HL-60 (cell line): ENCODE measurements at regions not wholly inside any gene's neighbourhood (a gene's known extent, or its start where the extent isn't known, plus 50 kb on each side); places are given as distances from the start of the nearest gene placed in this dataset.

Experiments
- CTCF ChIP-seq: IDR thresholded peaks from one replicate; pipeline ENCODE4 v1.5.1; 2011; ENCODE audit warnings: low read length, control low read depth, inconsistent platforms; ENCODE audit not compliant: insufficient read depth
- GABPA ChIP-seq: IDR thresholded peaks from 2 replicates; pipeline ENCODE4 v1.6.1; 2012; ENCODE audit warnings: low read depth
- POLR2AphosphoS5 ChIP-seq: IDR thresholded peaks from 2 replicates; pipeline ENCODE4 v1.6.1; 2012; ENCODE audit warnings: low read depth
- REST ChIP-seq: IDR thresholded peaks from 2 replicates; pipeline ENCODE4 v1.6.1; 2012; ENCODE audit warnings: low read depth; ENCODE audit not compliant: insufficient replicate concordance
- SPI1 ChIP-seq: IDR thresholded peaks from 2 replicates; pipeline ENCODE4 v1.6.1; 2012; ENCODE audit warnings: low read depth, mild to moderate bottlenecking, borderline replicate concordance

GRCh38 chr3:153572654-153573053, 410.6 kb downstream of the RAP2B start:
- TF ChIP-seq CTCF (no peak), POLR2AphosphoS5 (no peak), REST (no peak), GABPA (no peak), SPI1 (no peak)
